Amniotic stem cell (primary cell): ENCODE measurements at regions not wholly inside any gene's neighbourhood (a gene's known extent, or its start where the extent isn't known, plus 50 kb on each side); places are given as distances from the start of the nearest gene placed in this dataset.

Experiments
- DNase-seq: peaks from one replicate; lab custom pipeline; 2025; lab: John Stamatoyannopoulos, UW

GRCh38 chr10:4343873-4344272 lies 482.1 kb upstream of the AKR1E2 start:
- DNase-seq = no peak

GRCh38 chr10:4343091-4343490 lies 482.9 kb upstream of the AKR1E2 start:
- DNase-seq = no peak

GRCh38 chr10:4338768-4339167 lies 487.2 kb upstream of the AKR1E2 start:
- no peak for DNase-seq

DNA sequence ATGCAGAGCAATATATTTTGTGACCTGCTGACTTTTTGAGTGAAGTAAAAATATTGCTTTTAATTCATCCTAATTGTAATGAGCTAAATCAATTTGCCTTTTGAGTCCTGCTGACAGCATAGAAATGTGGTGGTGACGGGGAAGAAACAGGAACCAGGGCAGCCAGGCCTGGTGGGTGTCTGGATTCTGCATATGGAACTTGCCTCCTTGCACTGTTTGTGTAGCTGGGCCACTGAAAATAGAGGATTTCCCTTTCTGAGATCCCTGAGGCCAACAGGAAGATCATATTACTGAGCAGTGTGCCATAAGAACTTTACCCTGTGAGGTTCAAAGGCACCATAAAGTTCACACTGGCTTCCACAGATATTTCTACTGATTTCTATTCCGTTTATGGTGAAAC lies 488.4 kb upstream of the AKR1E2 start:
- DNase-seq = no peak

GRCh38 chr10:4334871-4335270 lies 491.1 kb upstream of the AKR1E2 start:
- DNase-seq = no peak

DNA sequence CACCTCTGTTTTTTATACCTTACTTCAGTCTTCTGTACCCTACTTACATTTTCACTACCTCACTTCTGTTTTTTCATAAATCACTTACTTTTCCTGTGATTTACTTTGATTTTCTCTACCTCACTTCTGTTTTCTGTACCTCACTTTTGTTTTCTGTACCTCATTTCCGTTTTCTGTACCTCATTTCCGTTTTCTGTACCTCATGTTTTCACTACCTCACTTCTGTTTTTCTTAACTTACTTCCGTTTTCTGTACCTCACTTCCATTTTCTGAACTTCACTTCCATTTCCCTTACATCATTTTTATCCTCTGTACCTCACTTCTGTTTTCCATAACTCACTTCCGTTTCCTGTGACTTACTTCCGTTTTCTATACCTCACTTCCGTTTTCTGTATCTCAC lies 492.0 kb upstream of the AKR1E2 start:
- DNase-seq = no peak

DNA sequence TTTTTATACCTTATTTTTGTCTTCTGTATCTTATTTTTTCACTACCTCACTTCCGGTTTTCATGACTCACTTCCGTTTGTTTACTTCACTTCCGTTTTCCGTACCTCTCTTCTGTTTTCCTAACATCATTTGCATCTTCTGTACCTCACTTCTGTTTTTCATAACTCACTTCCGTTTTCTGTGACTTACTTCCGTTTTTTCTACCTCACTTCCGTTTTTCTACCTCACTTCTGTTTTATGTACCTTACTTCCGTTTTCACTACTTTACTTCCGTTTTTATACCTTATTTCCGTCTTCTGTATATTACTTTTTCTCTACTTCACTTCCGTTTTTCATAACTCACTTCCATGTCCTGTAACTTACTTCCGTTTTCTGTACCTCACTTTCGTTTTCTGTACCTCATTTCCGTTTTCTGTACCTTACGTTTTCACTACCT lies 492.5 kb upstream of the AKR1E2 start:
- no peak for DNase-seq

GRCh38 chr10:4332764-4333458 lies 493.1 kb upstream of the AKR1E2 start:
- DNase-seq = no peak

- DNase-seq = no peak
Observed at GRCh38 chr10:4331150-4331549, 494.9 kb upstream of the AKR1E2 start.

GRCh38 chr10:4330636-4331035 lies 495.4 kb upstream of the AKR1E2 start:
- no peak for DNase-seq

- no peak for DNase-seq
Observed at GRCh38 chr10:4329225-4329624, 496.8 kb upstream of the AKR1E2 start.

GRCh38 chr10:4326647-4327046 lies 499.4 kb upstream of the AKR1E2 start:
- DNase-seq = no peak

GRCh38 chr10:4319870-4320367 lies 506.1 kb upstream of the AKR1E2 start:
- DNase-seq = no peak

DNA sequence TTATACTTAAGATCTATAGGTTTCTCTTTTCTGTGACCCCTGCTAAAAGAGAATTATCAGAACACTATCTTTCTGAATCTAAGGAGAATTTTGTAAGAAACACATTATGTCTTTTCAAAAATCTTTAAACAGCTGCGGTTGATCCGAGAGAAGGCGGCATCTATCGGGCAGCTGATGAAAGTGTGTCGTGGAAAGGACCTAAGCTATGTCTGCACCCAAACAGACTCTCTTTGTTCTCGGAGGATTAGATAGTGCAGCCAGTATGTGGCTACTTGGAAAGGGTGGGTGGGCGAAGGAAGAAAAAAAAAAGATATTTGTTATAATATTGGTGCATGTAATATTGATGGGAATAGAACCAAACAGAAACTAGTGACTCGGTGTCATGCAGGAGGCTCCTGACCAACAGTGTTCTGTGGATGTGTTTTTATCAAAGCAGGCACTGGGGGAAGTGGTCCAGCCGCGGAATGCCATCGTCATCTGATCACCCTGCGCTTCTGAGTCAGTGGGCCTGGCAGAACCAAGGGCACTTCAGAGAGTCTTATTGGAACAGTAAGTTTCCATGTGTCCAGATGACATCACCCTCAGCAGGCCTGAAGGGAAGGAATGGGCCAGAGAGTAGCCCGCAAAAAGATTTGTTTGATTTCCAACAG lies 509.7 kb upstream of the AKR1E2 start:
- DNase-seq = peak; percentile 32

DNA sequence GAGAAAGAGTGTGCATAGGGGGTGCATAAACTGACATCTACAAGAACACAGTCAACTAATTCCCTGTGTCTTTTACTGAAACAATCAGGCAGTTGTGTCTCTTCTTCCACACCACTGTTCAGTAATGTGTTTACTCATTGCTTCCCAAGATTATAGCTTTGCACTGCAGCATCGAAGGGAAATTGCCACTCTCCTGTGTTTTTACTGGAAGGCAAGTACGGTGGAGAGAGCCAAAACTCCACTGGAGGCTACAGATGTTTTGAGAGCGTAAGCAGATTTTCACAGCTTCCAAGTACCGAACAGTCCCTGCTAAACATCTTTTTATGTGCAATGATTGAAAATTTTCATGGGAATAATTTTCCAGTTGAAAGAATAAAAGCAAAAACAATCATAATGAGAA lies 510.5 kb upstream of the AKR1E2 start:
- no peak for DNase-seq

DNA sequence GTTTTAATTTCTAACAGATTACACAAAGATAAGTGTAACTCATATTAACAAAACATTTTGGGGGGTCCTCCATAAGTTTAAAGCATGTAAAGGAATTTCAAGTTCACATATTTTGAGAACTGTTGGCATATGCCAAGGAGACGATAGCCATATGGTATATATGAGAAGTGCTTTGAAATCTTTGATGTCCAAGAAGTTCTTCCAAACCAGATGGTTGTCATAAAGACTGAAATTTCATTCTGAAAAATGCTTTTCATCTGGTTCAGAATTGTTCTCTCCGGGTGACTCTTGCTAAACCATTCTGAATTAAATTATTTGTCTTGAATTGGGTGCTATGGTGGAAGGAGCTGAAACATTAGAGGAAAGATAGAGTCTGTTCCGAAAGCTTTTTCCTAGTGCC lies 513.0 kb upstream of the AKR1E2 start:
- DNase-seq = no peak

- DNase-seq = no peak
Observed at GRCh38 chr10:4312051-4312835, 513.8 kb upstream of the AKR1E2 start.

GRCh38 chr10:4310172-4310571 lies 515.8 kb upstream of the AKR1E2 start:
- no peak for DNase-seq

DNA sequence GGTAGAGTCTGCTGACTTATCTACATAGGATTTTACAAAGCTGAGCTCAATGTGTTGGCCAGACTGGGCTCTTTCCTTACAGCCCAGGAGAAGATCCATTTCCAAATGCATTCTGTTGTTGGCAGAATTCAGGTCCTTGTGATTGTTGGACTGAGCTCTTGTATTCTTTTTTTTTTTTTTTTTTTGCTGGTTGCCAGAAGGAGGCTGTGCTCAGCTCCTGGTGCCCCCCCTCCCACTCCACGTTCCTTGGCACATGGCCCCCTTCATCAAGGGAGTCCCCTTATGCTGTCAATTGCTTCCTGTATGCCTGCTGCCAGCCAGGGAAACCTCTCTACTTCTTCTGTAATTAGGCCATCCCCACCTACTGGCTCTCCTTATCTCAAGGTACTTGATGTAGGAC lies 518.1 kb upstream of the AKR1E2 start:
- no peak for DNase-seq

DNA sequence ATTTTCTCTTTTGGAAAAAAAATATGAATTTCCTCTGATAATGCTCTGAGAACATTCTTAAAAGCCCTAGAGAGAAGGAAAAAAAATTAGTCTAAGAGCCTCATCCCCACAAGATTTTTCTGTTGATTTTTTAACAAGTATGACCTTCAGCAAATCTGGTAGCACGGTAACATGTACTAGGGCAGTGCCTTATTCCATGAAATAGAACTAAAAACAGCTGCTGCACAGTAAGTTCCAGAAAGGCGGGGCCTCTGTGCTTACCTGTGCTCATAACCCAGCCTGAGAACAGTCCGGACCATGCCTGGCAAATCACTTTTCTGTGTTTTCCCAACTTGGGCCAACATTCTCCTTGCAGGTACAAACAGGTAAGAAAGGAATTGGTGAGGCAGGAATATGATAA lies 519.1 kb upstream of the AKR1E2 start:
- no peak for DNase-seq

DNA sequence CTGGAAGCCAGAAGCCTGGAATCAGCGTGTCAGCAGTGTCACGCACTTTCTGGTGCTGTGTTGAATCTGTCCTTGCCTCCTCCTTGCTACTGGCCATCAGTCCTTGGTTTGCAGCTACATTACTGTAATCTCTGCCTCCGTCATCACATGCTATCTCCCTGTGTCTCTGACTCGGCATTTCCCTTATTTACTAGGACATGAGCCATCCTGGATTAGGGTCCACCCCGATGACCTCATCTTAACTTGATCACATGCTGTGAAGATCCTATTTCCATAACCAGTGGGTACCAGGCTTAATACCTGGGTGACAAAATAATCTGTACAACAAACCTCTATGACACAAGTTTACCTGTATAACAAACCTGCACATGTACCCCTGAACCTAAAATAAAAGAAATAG lies 518.0 kb upstream of the KLF6 start:
- no peak for DNase-seq

- no peak for DNase-seq
Observed at GRCh38 chr10:4301291-4302045, 516.5 kb upstream of the KLF6 start.
